ENCODE measurements at regions not wholly inside any gene's neighbourhood (a gene's known extent, or its start where the extent isn't known, plus 50 kb on each side); places are given as distances from the start of the nearest gene placed in this dataset.
A peak's percentile ranks its signal among the peaks of the same experiment; 100 is the strongest.

GRCh38 chr14:21913759-21914158, 240.1 kb upstream of the OR4E1 start:
- Histone ChIP-seq H3K4me1 (peaks cover 0 to 20% (median 8%) of the 10 kb centered on the region in 6 donors), H3K36me3 (no peaks in the 10 kb centered on the region), H3K27me3 (replicated peaks in 1 of 7) (no peaks in the 10 kb centered on the region), H3K9me3 (no peaks in the 10 kb centered on the region), H3K4me3 (no peak overlapping the region), H3K27ac (no peak overlapping the region)
- intact Hi-C loops (cut with DNase I; ENCODE audit: low total_unique reads): no loop called here
- no peak for DNase-seq
- peak in 10 of 11 experiments; percentile 37 to 68 (median 51) for TF ChIP-seq CTCF (IDR thresholded peaks at IDR 0.05 in 8 of 11, conservative IDR thresholded peaks at IDR 0.05 in 3 of 11)
- TF ChIP-seq POLR2AphosphoS5 (IDR thresholded peaks at IDR 0.05): no peak
- no peak for TF ChIP-seq POLR2A (IDR thresholded peaks at IDR 0.05)
- WGBS, 5 donors: 4 to 16% (median 6%) methylated on average over 6 of the region's 6 CpGs

- Histone ChIP-seq H3K27ac (no peak overlapping the region), H3K27me3 (replicated peaks in 1 of 7) (peaks cover 0 to 5% (median 0%) of the 10 kb centered on the region in 7 donors), H3K4me1 (peaks cover 0 to 8% (median 3%) of the 10 kb centered on the region in 6 donors), H3K9me3 (no peaks in the 10 kb centered on the region), H3K36me3 (no peaks in the 10 kb centered on the region), H3K4me3 (no peak overlapping the region)
- no peak for DNase-seq
- WGBS, 5 donors: 57 to 74% (median 61%) methylated on average over 3 of the region's 3 CpGs
- intact Hi-C loops (cut with DNase I; ENCODE audit: low total_unique reads): no loop called here
- TF ChIP-seq CTCF (IDR thresholded peaks at IDR 0.05 in 8 of 11, conservative IDR thresholded peaks at IDR 0.05 in 3 of 11) (no peak), POLR2A (IDR thresholded peaks at IDR 0.05) (no peak)
Measured at GRCh38 chr14:21912367-21912766, 238.7 kb upstream of the OR4E1 start.

GRCh38 chr14:21911877-21912276, 238.3 kb upstream of the OR4E1 start:
- TF ChIP-seq POLR2AphosphoS5 (IDR thresholded peaks at IDR 0.05) (no peak), POLR2A (IDR thresholded peaks at IDR 0.05) (no peak), CTCF (IDR thresholded peaks at IDR 0.05 in 8 of 11, conservative IDR thresholded peaks at IDR 0.05 in 3 of 11) (no peak)
- Histone ChIP-seq H3K9me3 (no peaks in the 10 kb centered on the region), H3K27ac (no peak overlapping the region), H3K4me3 (no peak overlapping the region), H3K27me3 (replicated peaks in 1 of 7) (peaks cover 0 to 7% (median 0%) of the 10 kb centered on the region in 7 donors), H3K36me3 (no peaks in the 10 kb centered on the region), H3K4me1 (peaks cover 0 to 8% (median 3%) of the 10 kb centered on the region in 6 donors)
- DNase-seq: no peak
- 31 to 53% (median 41%) methylated on average over 1 of the region's 1 CpG for WGBS, 5 donors
- intact Hi-C loops (cut with DNase I; ENCODE audit: low total_unique reads): no loop called here

GRCh38 chr14:21910260-21910659, 236.6 kb upstream of the OR4E1 start:
- WGBS, 5 donors: 57 to 81% (median 66%) methylated on average over 4 of the region's 4 CpGs
- H3K4me1 ChIP-seq: peaks cover 0 to 8% (median 3%) of the 10 kb centered on the region in 6 donors
- H3K27ac ChIP-seq: no peak overlapping the region
- no peak for DNase-seq
- peaks cover 0 to 7% (median 0%) of the 10 kb centered on the region in 7 donors for H3K27me3 ChIP-seq (replicated peaks in 1 of 7)
- no peaks in the 10 kb centered on the region for H3K9me3 ChIP-seq
- no peaks in the 10 kb centered on the region for H3K36me3 ChIP-seq
- no peak for TF ChIP-seq POLR2A (IDR thresholded peaks at IDR 0.05)
- TF ChIP-seq POLR2AphosphoS5 (IDR thresholded peaks at IDR 0.05): no peak
- no peak for TF ChIP-seq CTCF (IDR thresholded peaks at IDR 0.05 in 8 of 11, conservative IDR thresholded peaks at IDR 0.05 in 3 of 11)
- H3K4me3 ChIP-seq: no peak overlapping the region
- intact Hi-C loops (cut with DNase I; ENCODE audit: low total_unique reads): no loop called here
